ENCODE measurements at regions not wholly inside any gene's neighbourhood (a gene's known extent, or its start where the extent isn't known, plus 50 kb on each side); places are given as distances from the start of the nearest gene placed in this dataset.

DNA sequence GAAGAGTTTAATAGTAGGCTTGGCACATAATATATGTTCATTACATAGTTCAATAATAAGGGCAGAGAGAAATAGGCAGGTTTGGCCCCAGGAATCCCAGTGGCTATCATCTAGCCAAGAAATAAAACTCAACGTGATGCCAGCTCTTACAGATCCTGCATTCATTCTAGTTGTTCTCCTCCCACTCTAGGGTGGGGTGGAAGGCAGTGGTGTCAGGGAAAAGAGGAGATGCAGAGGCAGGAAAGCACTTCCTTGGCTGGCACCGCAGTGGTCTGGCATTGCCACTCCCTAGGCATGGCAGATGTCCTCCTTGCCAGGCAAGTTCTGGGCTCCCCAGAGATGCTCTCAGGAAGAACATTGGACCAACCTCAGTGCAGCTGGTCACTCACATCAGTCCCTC is 383.6 kb downstream of the GRIN2B start:
- Histone ChIP-seq H3K4me3 (ENCODE audit: low read depth in 2 of 2, low read length in 1 of 2) (no peak overlapping the region), H3K9me2 (no peaks in the 10 kb centered on the region), H3K79me2 (ENCODE audit: insufficient read depth) (no peaks in the 10 kb centered on the region), H3K27me3 (ENCODE audit: insufficient read depth) (no peaks in the 10 kb centered on the region), H3K4me1 (ENCODE audit: control insufficient read depth in 1 of 2, insufficient read depth in 2 of 2, low read depth in 1 of 2, low read length in 1 of 2) (no peaks in the 10 kb centered on the region), H3K27ac (ENCODE audit: low read depth in 2 of 2, low read length in 1 of 2) (no peak overlapping the region), H3K36me3 (replicated peaks in 1 of 2; ENCODE audit: control insufficient read depth in 1 of 2, insufficient read depth in 2 of 2, low read length in 1 of 2) (no peaks in the 10 kb centered on the region), H3K4me2 (no peak overlapping the region), H3K9me3 (no peaks in the 10 kb centered on the region), H2AFZ (ENCODE audit: low read depth) (no peak overlapping the region), H3K9ac (no peak overlapping the region), H4K20me1 (ENCODE audit: insufficient read depth) (no peaks in the 10 kb centered on the region), H3F3A (replicated peaks; ENCODE audit: insufficient read depth) (no peaks in the 10 kb centered on the region)
- 23% methylated on average over 2 of the region's 2 CpGs for WGBS (ENCODE audit: low lambda C conversion rate)
- ChIA-PET CTCF (no interaction called here), POLR2A (no interaction called here)
- no peak for DNase-seq
- TF ChIP-seq TCF12 (IDR thresholded peaks at IDR 0.05) (no peak), TEAD4 (IDR thresholded peaks at IDR 0.05; ENCODE audit: borderline replicate concordance, insufficient read depth) (no peak), MXI1 (IDR thresholded peaks at IDR 0.05; ENCODE audit: low read depth, low read length) (no peak), JUND (IDR thresholded peaks at IDR 0.05) (no peak)

DNA sequence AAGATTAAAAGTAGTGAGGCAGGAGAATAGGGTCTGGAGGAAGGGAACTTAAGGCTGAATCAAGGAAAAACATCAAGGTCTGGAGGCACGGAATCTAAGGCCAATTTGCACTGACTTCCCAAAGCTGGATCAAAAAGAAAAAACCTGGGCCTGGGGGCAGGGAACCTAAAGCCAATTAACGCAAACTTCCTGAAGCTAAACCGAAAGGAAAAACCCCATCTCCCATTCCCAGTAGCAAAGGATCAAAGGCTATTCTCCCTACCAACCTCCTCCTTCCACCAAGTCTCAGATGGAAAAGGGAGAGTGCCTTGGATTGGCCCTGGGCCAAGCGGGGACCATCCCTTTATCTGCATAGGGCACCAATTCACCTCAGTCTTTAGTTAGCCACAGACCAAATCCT is 384.2 kb downstream of the GRIN2B start:
- H3K9me3 ChIP-seq, result no peaks in the 10 kb centered on the region
- no peaks in the 10 kb centered on the region for H3F3A ChIP-seq (replicated peaks; ENCODE audit: insufficient read depth)
- no peak overlapping the region for H2AFZ ChIP-seq (ENCODE audit: low read depth)
- H3K4me1 ChIP-seq (ENCODE audit: control insufficient read depth in 1 of 2, insufficient read depth in 2 of 2, low read depth in 1 of 2, low read length in 1 of 2), result no peaks in the 10 kb centered on the region
- H4K20me1 ChIP-seq (ENCODE audit: insufficient read depth), result no peaks in the 10 kb centered on the region
- no peak for DNase-seq
- H3K27me3 ChIP-seq (ENCODE audit: insufficient read depth), result no peaks in the 10 kb centered on the region
- H3K9ac ChIP-seq, result no peak overlapping the region
- no peaks in the 10 kb centered on the region for H3K9me2 ChIP-seq
- H3K27ac ChIP-seq (ENCODE audit: low read depth in 2 of 2, low read length in 1 of 2), result no peak overlapping the region
- no peaks in the 10 kb centered on the region for H3K79me2 ChIP-seq (ENCODE audit: insufficient read depth)
- POLR2A ChIA-PET, result no interaction called here
- no peak overlapping the region for H3K4me3 ChIP-seq (ENCODE audit: low read depth in 2 of 2, low read length in 1 of 2)
- CTCF ChIA-PET, result interaction anchor here (0.6 kb wide), 1 partner anchor 1061 kb away, joined by 3 read pairs; no protein-coding TSS in a partner anchor
- no peaks in the 10 kb centered on the region for H3K36me3 ChIP-seq (replicated peaks in 1 of 2; ENCODE audit: control insufficient read depth in 1 of 2, insufficient read depth in 2 of 2, low read length in 1 of 2)
- no peak for TF ChIP-seq CHD2 (IDR thresholded peaks at IDR 0.05; ENCODE audit: low read length, partially characterized antibody)
- TF ChIP-seq, protein P1, sequence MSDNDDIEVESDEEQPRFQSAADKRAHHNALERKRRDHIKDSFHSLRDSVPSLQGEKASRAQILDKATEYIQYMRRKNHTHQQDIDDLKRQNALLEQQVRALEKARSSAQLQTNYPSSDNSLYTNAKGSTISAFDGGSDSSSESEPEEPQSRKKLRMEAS (IDR thresholded peaks at IDR 0.05; ENCODE audit: low read depth), result no peak
- TF ChIP-seq, protein P2, sequence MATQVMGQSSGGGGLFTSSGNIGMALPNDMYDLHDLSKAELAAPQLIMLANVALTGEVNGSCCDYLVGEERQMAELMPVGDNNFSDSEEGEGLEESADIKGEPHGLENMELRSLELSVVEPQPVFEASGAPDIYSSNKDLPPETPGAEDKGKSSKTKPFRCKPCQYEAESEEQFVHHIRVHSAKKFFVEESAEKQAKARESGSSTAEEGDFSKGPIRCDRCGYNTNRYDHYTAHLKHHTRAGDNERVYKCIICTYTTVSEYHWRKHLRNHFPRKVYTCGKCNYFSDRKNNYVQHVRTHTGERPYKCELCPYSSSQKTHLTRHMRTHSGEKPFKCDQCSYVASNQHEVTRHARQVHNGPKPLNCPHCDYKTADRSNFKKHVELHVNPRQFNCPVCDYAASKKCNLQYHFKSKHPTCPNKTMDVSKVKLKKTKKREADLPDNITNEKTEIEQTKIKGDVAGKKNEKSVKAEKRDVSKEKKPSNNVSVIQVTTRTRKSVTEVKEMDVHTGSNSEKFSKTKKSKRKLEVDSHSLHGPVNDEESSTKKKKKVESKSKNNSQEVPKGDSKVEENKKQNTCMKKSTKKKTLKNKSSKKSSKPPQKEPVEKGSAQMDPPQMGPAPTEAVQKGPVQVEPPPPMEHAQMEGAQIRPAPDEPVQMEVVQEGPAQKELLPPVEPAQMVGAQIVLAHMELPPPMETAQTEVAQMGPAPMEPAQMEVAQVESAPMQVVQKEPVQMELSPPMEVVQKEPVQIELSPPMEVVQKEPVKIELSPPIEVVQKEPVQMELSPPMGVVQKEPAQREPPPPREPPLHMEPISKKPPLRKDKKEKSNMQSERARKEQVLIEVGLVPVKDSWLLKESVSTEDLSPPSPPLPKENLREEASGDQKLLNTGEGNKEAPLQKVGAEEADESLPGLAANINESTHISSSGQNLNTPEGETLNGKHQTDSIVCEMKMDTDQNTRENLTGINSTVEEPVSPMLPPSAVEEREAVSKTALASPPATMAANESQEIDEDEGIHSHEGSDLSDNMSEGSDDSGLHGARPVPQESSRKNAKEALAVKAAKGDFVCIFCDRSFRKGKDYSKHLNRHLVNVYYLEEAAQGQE (IDR thresholded peaks at IDR 0.05; ENCODE audit: low read depth, low read length), result no peak
- no peak for TF ChIP-seq ELF1 (IDR thresholded peaks at IDR 0.05)
- TF ChIP-seq JUND (IDR thresholded peaks at IDR 0.05), result no peak
- TF ChIP-seq, protein P3, sequence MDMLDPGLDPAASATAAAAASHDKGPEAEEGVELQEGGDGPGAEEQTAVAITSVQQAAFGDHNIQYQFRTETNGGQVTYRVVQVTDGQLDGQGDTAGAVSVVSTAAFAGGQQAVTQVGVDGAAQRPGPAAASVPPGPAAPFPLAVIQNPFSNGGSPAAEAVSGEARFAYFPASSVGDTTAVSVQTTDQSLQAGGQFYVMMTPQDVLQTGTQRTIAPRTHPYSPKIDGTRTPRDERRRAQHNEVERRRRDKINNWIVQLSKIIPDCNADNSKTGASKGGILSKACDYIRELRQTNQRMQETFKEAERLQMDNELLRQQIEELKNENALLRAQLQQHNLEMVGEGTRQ (IDR thresholded peaks at IDR 0.05; ENCODE audit: borderline replicate concordance, low read depth, low read length), result no peak
- H3K4me2 ChIP-seq, result no peak overlapping the region
- WGBS (ENCODE audit: low lambda C conversion rate), result 26% methylated on average over 4 of the region's 4 CpGs

Measured in SK-N-SH (cell line).